CD4-positive, alpha-beta T cell treated with Interleukin-2 at 100 ng/mL for 4 hours (primary cell): ENCODE measurements at regions not wholly inside any gene's neighbourhood (a gene's known extent, or its start where the extent isn't known, plus 50 kb on each side); places are given as distances from the start of the nearest gene placed in this dataset.

Experiments
- DNase-seq: peaks from one replicate; pipeline ENCODE4 v3.0.0-alpha.2; 2020; ENCODE audit warnings: low spot score

DNA sequence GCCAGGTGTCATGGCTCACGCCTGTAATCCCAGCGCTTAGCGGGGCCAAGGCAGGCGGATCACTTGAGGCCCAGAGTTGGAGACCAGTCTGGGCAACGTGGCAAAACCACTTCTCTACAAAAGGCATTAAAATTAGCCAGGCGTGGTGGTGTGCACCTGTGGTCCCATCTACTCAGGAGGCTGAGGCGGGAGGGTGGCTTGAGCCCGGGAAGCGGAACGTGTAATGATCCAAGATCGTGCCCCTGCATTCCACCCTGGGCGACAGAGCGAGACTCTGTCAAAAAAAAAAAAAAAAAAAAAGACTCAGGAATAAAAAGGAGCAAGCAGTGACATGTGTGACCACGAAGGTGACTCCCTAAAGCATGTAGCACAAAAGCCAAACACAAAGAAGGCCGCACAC, 50.1 kb upstream of the SALL3 start:
- DNase-seq, result no peak
